MCF 10A (cell line): ENCODE measurements at regions not wholly inside any gene's neighbourhood (a gene's known extent, or its start where the extent isn't known, plus 50 kb on each side); places are given as distances from the start of the nearest gene placed in this dataset.
A peak's percentile ranks its signal among the peaks of the same experiment; 100 is the strongest.

Source experiments
- BruUV-seq: library from RNA; stranded (reverse); fragments of 400-500 nt; replicated peaks from 2 replicates; lab custom pipeline; 2021; lab: Mats Ljungman, UMichigan
- CTCF ChIA-PET: fragments of 300-600 bp; sonication (Branson Sonifier 250); formaldehyde crosslinking; extraction: SDS; loops from one replicate; lab custom pipeline; 2021; ENCODE audit warnings: antibody characterized with exemption, inconsistent platforms; lab: Yijun Ruan, JAX
- POLR2A ChIA-PET: fragments of 300-600, 350-650 bp; sonication (Branson Sonifier 250); formaldehyde crosslinking; extraction: SDS; loops from one replicate; lab custom pipeline; 2020; ENCODE audit warnings: antibody characterized with exemption, inconsistent platforms; lab: Yijun Ruan, JAX
- DNase-seq: peaks from one replicate; pipeline ENCODE4 v3.0.0-alpha.2; 2018; ENCODE audit not compliant: unreplicated experiment
- H3K27ac Mint-ChIP-seq: one replicate; pipeline ENCODE4 v1.8.0; 2022; ENCODE audit warnings: mild to moderate bottlenecking, low read depth, mixed read lengths; ENCODE audit not compliant: unreplicated experiment
- H3K27me3 Mint-ChIP-seq: one replicate; pipeline ENCODE4 v1.8.0; 2022; ENCODE audit warnings: mixed read lengths; ENCODE audit not compliant: insufficient read depth, unreplicated experiment
- H3K36me3 Mint-ChIP-seq: one replicate; pipeline ENCODE4 v1.8.0; 2022; ENCODE audit warnings: mild to moderate bottlenecking, moderate library complexity, mixed read lengths; ENCODE audit not compliant: insufficient read depth, unreplicated experiment
- H3K4me1 Mint-ChIP-seq: one replicate; pipeline ENCODE4 v1.8.0; 2022; ENCODE audit warnings: mixed read lengths; ENCODE audit not compliant: insufficient read depth, unreplicated experiment
- H3K4me3 Mint-ChIP-seq: one replicate; pipeline ENCODE4 v1.8.0; 2022; ENCODE audit warnings: mild to moderate bottlenecking, moderate library complexity, mixed read lengths; ENCODE audit not compliant: unreplicated experiment
- H3K9me3 Mint-ChIP-seq: one replicate; pipeline ENCODE4 v1.8.0; 2022; ENCODE audit warnings: mixed read lengths; ENCODE audit not compliant: unreplicated experiment
- intact Hi-C: fragments of 100-400 bp; cut with micrococcal nuclease; formaldehyde crosslinking; loops from 2 replicates; pipeline ENCODE4 v1.14.1; 2022
- TF ChIP-seq, protein P1 (sequence below): fragments of 200-600 bp; IDR thresholded peaks from one replicate; pipeline ENCODE4 v1.8.0; 2022; ENCODE audit warnings: antibody characterized with exemption, mild to moderate bottlenecking; ENCODE audit not compliant: unreplicated experiment

DNA sequence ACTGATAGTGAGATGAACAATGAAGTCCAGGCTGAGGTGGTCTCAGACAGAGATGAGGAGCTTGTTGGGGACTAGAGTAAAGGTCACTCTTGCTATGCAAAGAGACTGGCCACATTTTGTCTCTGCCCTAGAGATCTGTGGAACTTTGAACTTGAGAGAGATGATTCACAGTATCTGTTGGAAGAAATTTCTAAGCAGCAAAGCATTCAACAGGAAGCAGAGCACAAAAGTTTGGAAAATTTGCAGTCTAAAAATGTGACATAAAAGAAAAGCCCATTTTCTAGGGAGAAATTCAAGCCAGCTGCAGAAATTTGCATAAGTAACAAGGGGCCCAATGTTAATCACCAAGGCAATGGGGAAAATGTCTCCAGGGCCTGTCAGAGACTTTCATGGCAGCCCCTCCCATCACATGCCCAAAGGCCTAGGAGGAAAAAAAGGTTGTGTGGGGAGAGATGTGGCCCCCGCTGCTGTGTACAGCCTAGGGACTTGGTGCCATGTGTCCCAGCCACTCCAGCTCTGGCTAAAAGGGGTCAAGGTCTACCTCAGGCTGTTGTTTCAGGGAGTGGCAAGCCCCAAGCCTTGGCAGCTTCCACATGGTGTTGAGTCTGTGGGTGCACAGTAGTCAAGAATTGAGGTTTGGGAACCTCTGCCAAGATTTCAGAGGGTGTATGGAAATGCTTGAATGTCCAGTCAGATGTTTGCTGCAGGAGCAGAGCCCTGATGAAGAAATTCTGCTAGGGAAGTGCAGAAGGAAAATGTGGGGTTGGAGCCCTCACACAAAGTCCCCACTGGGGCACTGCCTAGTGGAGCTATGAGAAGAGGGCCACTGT, 262.8 kb downstream of the DKK2 start:
- POLR2A ChIA-PET, result no interaction called here
- Mint-ChIP-seq H3K36me3 (no peaks in the 10 kb centered on the region), H3K27me3 (no peaks in the 10 kb centered on the region), H3K4me1 (no peaks in the 10 kb centered on the region), H3K27ac (no peak overlapping the region), H3K9me3 (peaks cover 8% of the 10 kb centered on the region), H3K4me3 (no peak overlapping the region)
- TF ChIP-seq, protein P1, sequence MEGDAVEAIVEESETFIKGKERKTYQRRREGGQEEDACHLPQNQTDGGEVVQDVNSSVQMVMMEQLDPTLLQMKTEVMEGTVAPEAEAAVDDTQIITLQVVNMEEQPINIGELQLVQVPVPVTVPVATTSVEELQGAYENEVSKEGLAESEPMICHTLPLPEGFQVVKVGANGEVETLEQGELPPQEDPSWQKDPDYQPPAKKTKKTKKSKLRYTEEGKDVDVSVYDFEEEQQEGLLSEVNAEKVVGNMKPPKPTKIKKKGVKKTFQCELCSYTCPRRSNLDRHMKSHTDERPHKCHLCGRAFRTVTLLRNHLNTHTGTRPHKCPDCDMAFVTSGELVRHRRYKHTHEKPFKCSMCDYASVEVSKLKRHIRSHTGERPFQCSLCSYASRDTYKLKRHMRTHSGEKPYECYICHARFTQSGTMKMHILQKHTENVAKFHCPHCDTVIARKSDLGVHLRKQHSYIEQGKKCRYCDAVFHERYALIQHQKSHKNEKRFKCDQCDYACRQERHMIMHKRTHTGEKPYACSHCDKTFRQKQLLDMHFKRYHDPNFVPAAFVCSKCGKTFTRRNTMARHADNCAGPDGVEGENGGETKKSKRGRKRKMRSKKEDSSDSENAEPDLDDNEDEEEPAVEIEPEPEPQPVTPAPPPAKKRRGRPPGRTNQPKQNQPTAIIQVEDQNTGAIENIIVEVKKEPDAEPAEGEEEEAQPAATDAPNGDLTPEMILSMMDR, result no peak
- intact Hi-C loops, result no loop called here
- BruUV-seq, result no TSS peak
- CTCF ChIA-PET, result no interaction called here
- peak; percentile 2 for DNase-seq

DNA sequence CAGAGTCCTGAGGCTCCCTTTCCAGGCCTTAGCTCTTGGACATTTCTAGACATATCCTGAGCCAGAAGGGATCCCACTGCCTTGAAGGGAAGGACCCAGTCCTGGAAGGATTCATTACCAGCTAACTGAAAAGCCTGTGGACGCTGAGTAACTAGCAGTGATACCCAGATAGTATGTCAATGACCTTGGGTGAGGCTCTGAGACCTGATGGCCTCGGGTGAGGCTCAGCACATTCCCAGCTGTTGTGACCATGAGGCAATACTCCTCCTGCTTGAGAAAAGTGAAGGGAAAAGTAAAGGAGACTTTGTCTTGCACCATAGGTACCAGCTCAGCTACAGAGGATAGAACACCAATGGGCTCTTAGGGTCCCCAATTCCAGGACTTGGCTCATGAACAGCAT, 268.1 kb downstream of the DKK2 start:
- H3K27ac Mint-ChIP-seq, result no peak overlapping the region
- ChIA-PET CTCF (no interaction called here), POLR2A (interaction anchor here (0.6 kb wide), 1 partner anchor 458 kb away, joined by 3 read pairs; no protein-coding TSS in a partner anchor)
- H3K36me3 Mint-ChIP-seq, result no peaks in the 10 kb centered on the region
- no peak for DNase-seq
- no peaks in the 10 kb centered on the region for H3K27me3 Mint-ChIP-seq
- intact Hi-C loops, result no loop called here
- H3K4me3 Mint-ChIP-seq, result no peak overlapping the region
- H3K4me1 Mint-ChIP-seq, result no peaks in the 10 kb centered on the region
- H3K9me3 Mint-ChIP-seq, result peaks cover 8% of the 10 kb centered on the region
- BruUV-seq, result no TSS peak
- TF ChIP-seq, protein P1, result no peak

DNA sequence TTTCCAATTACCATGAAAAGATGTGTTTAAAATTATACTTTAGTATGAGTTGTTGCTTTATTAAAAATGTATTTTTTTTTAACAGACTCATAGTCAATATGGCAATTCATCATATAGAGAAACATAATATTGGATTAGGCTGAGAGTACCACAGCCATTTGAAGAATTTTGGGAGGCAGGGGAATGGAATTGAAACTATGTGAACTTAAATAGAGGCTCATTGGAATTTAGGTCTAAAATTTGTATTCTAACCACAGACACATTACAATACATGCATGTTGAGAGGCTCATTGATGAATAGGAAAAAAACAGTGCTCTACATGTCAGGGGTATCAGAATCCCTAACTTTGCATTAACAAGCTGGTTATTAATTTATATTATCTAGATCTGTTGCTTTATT, 269.6 kb downstream of the DKK2 start:
- no peak for DNase-seq
- CTCF ChIA-PET, result interaction anchor here (0.7 kb wide), 1 partner anchor 133 kb away, joined by 4 read pairs; no protein-coding TSS in a partner anchor
- TF ChIP-seq, protein P1, result no peak
- H3K27me3 Mint-ChIP-seq, result no peaks in the 10 kb centered on the region
- no peaks in the 10 kb centered on the region for H3K4me1 Mint-ChIP-seq
- intact Hi-C loops, result no loop called here
- H3K4me3 Mint-ChIP-seq, result no peak overlapping the region
- POLR2A ChIA-PET, result interaction anchor here (0.6 kb wide), 1 partner anchor 13 kb away, joined by 4 read pairs; no protein-coding TSS in a partner anchor
- H3K36me3 Mint-ChIP-seq, result no peaks in the 10 kb centered on the region
- BruUV-seq, result no TSS peak
- H3K27ac Mint-ChIP-seq, result no peak overlapping the region
- peaks cover 8% of the 10 kb centered on the region for H3K9me3 Mint-ChIP-seq

DNA sequence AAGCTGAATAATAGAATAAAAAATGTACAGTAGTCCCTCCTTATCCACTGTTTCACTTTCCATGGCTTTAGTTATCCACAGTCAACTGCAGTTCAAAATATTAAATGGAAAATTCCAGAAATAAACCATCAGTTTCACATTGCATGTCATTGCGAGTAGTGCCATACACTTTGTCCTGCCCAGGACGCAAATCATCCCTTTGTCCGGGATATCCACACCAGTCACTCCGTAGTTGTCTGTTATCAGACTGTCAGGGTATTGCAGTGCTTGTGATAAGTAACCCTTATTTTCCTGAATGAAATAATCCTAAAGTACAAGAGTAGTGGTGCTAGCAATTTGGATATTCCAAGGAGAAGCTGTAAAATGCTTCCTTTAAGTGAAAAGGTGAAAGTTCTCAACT, 271.3 kb downstream of the DKK2 start:
- H3K36me3 Mint-ChIP-seq, result no peaks in the 10 kb centered on the region
- intact Hi-C loops, result no loop called here
- H3K27ac Mint-ChIP-seq, result no peak overlapping the region
- H3K27me3 Mint-ChIP-seq, result no peaks in the 10 kb centered on the region
- no peak for DNase-seq
- POLR2A ChIA-PET, result no interaction called here
- no peaks in the 10 kb centered on the region for H3K4me1 Mint-ChIP-seq
- CTCF ChIA-PET, result no interaction called here
- H3K9me3 Mint-ChIP-seq, result peaks cover 8% of the 10 kb centered on the region
- no peak overlapping the region for H3K4me3 Mint-ChIP-seq
- no TSS peak for BruUV-seq
- TF ChIP-seq, protein P1, result no peak
